Vagina (tissue), 2 donors: ENCODE measurements at regions not wholly inside any gene's neighbourhood (a gene's known extent, or its start where the extent isn't known, plus 50 kb on each side); places are given as distances from the start of the nearest gene placed in this dataset.

Experiments
- CTCF ChIP-seq, 3 experiments: fragments of 450-650 bp in 2 of 3; fragments of 200-600 bp in 1 of 3; sonication (generic) in 1 of 3; IDR thresholded peaks; one replicate each; pipeline ENCODE4 v1.5.1; 2017 to 2019; ENCODE audit warnings: antibody characterized with exemption in 3 of 3, mild to moderate bottlenecking in 2 of 3, moderate library complexity in 2 of 3
- POLR2A ChIP-seq, 2 donors: fragments of 450-650 bp; IDR thresholded peaks; one replicate each; pipeline ENCODE4 v1.6.1; 2017; ENCODE audit warnings: antibody characterized with exemption in 2 of 2, mild to moderate bottlenecking in 2 of 2, moderate library complexity in 2 of 2

DNA sequence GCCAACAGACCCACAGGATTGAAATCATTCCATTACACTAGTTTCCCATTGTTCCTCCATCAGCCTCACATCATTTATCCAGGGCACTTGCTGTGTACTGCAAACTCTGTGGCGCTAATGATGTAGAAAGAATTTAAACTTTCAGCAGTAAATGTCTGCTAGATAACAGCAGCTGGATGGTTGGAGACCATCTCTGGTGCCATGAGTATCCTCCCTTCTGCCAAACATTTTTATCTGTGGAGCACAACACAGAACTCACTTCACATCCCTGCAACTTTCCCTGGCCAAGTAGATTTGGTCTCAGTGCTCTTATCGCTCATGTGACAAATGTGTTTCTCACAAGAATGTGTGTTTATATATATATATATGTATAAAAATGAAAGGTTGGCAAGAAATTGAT, 481.9 kb downstream of the FGF9 start:
- no peak for TF ChIP-seq CTCF (IDR thresholded peaks at IDR 0.05)
- no peak for TF ChIP-seq POLR2A (IDR thresholded peaks at IDR 0.05)
